ENCODE measurements at regions not wholly inside any gene's neighbourhood (a gene's known extent, or its start where the extent isn't known, plus 50 kb on each side); places are given as distances from the start of the nearest gene placed in this dataset.

GRCh38 chr20:52801628-52802006 is 170.5 kb upstream of the TSHZ2 start:
- 92% methylated on average over 6 of the region's 6 CpGs; no CpG with 5 or more reads in 1 of the 2 experiments for WGBS, 2 experiments (ENCODE audit: extremely low coverage in 1 of 2, insufficient coverage in 1 of 2, insufficient read length in 1 of 2, insufficient replicate concordance in 2 of 2, low coverage in 1 of 2, low lambda C conversion rate in 2 of 2, missing lambda C conversion rate in 1 of 2)
- CTCF ChIA-PET (ENCODE audit: partially characterized antibody), result no interaction called here
- H3K9me3 ChIP-seq (ENCODE audit: insufficient read depth in 2 of 2, low read depth in 1 of 2, low read length in 1 of 2), result no peaks in the 10 kb centered on the region
- no peak overlapping the region for H3K18ac ChIP-seq (ENCODE audit: extremely low read depth, low read length)
- no peak overlapping the region for H3K4me3 ChIP-seq (ENCODE audit: extremely low read depth in 1 of 4, insufficient read depth in 2 of 4, low read depth in 3 of 4, low read length in 4 of 4)
- H3K79me2 ChIP-seq (ENCODE audit: control insufficient read depth in 1 of 2, insufficient read depth in 2 of 2, low read length in 2 of 2), result no peaks in the 10 kb centered on the region
- no peak overlapping the region for H4K5ac ChIP-seq (ENCODE audit: insufficient read length, low read depth, low read length)
- no peak for TF ChIP-seq SAP30 (IDR thresholded peaks at IDR 0.05; ENCODE audit: insufficient read depth, insufficient replicate concordance, low read length)
- no peak for TF ChIP-seq MAX (IDR thresholded peaks at IDR 0.05)
- no peak for TF ChIP-seq RFX5 (IDR thresholded peaks at IDR 0.05; ENCODE audit: borderline replicate concordance, low read depth, low read length)
- TF ChIP-seq BCL11A (IDR thresholded peaks at IDR 0.05; ENCODE audit: low read depth in 2 of 2, low read length in 2 of 2), result no peak
- TF ChIP-seq TCF12 (IDR thresholded peaks at IDR 0.05; ENCODE audit: low read depth, low read length), result no peak
- no peak for TF ChIP-seq CEBPB (IDR thresholded peaks at IDR 0.05; ENCODE audit: low read depth, low read length)
- TF ChIP-seq CHD1 (IDR thresholded peaks at IDR 0.05; ENCODE audit: low read depth, low read length), result no peak
- no peak for TF ChIP-seq GABPA (IDR thresholded peaks at IDR 0.05; ENCODE audit: borderline replicate concordance, insufficient read depth, low read length)
- no peak overlapping the region for H2BK15ac ChIP-seq (ENCODE audit: low read length)
- no peak overlapping the region for H2BK5ac ChIP-seq (ENCODE audit: low read depth, low read length)
- H2AK5ac ChIP-seq (ENCODE audit: low read depth, low read length), result no peak overlapping the region
- no peak overlapping the region for H3K56ac ChIP-seq (replicated peaks; ENCODE audit: insufficient read length, low read depth, low read length)
- H2BK20ac ChIP-seq (ENCODE audit: low read length), result no peak overlapping the region
- H2AFZ ChIP-seq (ENCODE audit: low read length), result no peak overlapping the region
- no peak overlapping the region for H3K4me2 ChIP-seq (ENCODE audit: insufficient read depth in 1 of 2, low read depth in 2 of 2, low read length in 2 of 2)
- H3K23ac ChIP-seq (ENCODE audit: insufficient read length), result no peak overlapping the region
- H3K79me1 ChIP-seq (ENCODE audit: low read depth, low read length), result no peaks in the 10 kb centered on the region
- no peaks in the 10 kb centered on the region for H3K36me3 ChIP-seq (ENCODE audit: control insufficient read depth in 2 of 4, insufficient read depth in 4 of 4, low read length in 3 of 4)
- DNase-seq (ENCODE audit: low read depth in 1 of 2, low spot score in 2 of 2) (no peak), FAIRE-seq (no peak)
- no peak overlapping the region for H4K8ac ChIP-seq (ENCODE audit: extremely low read depth, insufficient read depth, low read length)
- H3K9ac ChIP-seq (replicated peaks in 1 of 4; ENCODE audit: extremely low read depth in 1 of 4, low read depth in 3 of 4, low read length in 3 of 4), result no peak overlapping the region
- no peak overlapping the region for H3K14ac ChIP-seq (ENCODE audit: insufficient read length)
- no peak overlapping the region for H4K91ac ChIP-seq (replicated peaks; ENCODE audit: insufficient read length, low read length)
- H2BK12ac ChIP-seq (ENCODE audit: low read depth, low read length), result no peak overlapping the region
- H3K4me1 ChIP-seq (replicated peaks in 1 of 4; ENCODE audit: control insufficient read depth in 3 of 4, insufficient read depth in 4 of 4, low read length in 3 of 4), result no peaks in the 10 kb centered on the region
- POLR2A ChIA-PET (ENCODE audit: partially characterized antibody), result no interaction called here
- H3K27ac ChIP-seq (ENCODE audit: low read depth, low read length), result no peak overlapping the region
- H3K23me2 ChIP-seq (ENCODE audit: low read depth, low read length), result no peaks in the 10 kb centered on the region
- H3K27me3 ChIP-seq (replicated peaks in 1 of 4; ENCODE audit: control insufficient read depth in 3 of 4, extremely low read depth in 1 of 4, insufficient read depth in 3 of 4, low read length in 3 of 4), result no peaks in the 10 kb centered on the region
- H4K20me1 ChIP-seq (replicated peaks in 1 of 2; ENCODE audit: control insufficient read depth in 1 of 2, insufficient read depth in 2 of 2, low read length in 2 of 2), result no peaks in the 10 kb centered on the region
- H3K4ac ChIP-seq (replicated peaks; ENCODE audit: insufficient read length, low read depth, low read length), result no peak overlapping the region
- H2BK120ac ChIP-seq (replicated peaks; ENCODE audit: low read depth, low read length), result no peak overlapping the region

Measured in H1 (cell line).